HG03175 (cell line): ENCODE measurements at regions not wholly inside any gene's neighbourhood (a gene's known extent, or its start where the extent isn't known, plus 50 kb on each side); places are given as distances from the start of the nearest gene placed in this dataset.
A peak's percentile ranks its signal among the peaks of the same experiment; 100 is the strongest.
"Not testable (repeated sequence)": the region's sequence is repeated elsewhere in the genome, so short reads cannot be mapped to it uniquely, and the experiment has no call there.

Experiments
- ATAC-seq: cut with Tn5 transposase; IDR thresholded peaks from one replicate; pipeline ENCODE4 v1.9.1; 2021; ENCODE audit warnings: mild to moderate bottlenecking, moderate library complexity; ENCODE audit not compliant: unreplicated experiment

DNA sequence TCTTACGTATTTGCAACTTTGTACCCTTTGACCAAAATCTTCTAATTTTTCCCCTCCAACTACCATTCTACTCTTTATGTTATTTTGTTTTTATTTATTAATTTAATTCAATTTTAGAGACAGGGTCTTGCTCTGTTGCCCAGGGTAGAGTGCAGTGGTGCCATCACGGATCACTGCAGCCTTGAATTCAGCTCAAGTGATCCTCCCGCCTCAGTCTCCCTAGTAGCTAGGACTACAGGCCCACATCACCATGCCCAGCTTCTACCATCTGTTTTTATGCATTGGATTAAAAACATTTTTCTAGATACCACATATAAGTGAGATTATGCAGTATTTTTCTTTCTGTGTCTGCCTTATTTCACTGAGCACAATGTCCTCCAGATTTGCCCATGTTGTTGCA is 2912.5 kb downstream of the RPIA start:
- ATAC-seq: not testable (repeated sequence)

DNA sequence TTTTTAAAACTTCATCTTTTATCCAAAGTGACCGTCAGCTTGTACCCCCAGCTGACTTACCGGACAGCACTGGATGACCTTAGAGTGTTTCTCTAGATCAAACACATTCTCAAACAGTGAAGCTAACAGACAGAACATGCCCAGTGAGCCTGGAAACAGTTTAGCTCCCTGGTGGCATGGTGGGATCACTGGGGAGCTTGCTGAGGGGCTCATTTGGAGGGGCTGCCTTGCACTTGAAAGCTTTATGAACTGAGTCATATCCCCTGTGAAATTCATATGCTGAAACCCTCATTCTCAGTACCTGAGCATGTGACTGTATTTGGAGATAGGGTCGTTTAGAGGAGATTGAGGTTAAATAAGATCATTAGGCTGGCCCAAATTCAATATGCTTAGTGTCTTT is 2913.2 kb downstream of the RPIA start:
- ATAC-seq: not testable (repeated sequence)

DNA sequence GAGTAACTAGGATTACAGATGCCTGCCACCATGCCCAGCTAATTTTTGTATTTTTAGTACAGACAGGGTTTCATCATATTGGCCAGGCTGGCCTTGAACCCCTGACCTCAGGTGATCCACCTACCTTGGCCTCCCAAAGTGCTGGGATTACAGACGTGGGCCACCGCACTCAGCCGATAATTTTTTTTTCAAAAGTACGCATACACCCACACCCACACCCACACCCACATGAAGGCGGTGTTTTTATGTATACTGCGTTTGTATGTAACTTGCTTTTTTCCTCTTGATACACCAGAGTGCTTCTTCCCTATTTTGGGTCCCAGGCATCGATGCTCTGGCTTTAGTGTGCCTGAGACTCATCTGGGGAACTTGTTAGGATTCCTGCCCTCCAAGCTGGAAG is 2932.3 kb downstream of the RPIA start:
- ATAC-seq: not testable (repeated sequence)

DNA sequence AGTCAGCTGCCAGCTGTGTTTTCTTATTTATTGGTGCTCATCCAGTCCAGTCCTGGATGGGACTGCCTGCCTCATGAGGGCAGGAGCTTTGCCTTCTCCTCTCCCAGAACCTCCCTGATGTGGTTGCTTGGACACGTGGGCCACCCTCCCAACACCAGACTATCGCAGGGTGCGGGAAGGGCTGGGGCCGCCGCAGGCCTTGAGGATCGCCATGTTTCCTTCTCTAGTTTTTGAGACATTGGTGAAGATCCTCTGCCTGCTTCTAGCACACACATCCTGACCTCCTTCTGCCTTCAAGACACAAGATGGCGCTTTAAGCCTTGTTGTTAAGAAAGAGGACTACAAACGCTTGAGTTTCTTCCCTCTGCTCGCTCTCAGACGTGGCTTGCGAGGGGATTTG is 2937.0 kb downstream of the RPIA start:
- not testable (repeated sequence) for ATAC-seq

DNA sequence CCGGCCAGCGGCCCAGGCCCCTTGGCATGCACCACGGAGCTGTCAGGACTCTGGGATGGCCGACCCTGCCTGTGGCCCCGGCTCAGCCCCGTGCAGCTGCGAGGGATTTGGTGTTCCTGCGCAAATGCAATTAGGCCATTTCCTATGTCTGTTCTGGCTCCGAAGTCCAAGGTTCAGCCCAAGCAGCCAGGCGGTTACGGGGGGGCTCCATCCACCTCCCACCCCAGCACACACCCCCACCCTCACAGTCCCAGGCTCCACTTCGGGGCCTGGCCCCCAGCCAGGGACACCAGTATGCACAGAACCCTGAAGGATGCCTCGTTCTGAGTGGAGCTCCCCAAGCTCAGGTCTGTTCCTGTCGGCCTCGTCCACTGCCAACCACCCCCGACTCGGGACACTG is 2965.7 kb downstream of the RPIA start:
- ATAC-seq: not testable (repeated sequence)

DNA sequence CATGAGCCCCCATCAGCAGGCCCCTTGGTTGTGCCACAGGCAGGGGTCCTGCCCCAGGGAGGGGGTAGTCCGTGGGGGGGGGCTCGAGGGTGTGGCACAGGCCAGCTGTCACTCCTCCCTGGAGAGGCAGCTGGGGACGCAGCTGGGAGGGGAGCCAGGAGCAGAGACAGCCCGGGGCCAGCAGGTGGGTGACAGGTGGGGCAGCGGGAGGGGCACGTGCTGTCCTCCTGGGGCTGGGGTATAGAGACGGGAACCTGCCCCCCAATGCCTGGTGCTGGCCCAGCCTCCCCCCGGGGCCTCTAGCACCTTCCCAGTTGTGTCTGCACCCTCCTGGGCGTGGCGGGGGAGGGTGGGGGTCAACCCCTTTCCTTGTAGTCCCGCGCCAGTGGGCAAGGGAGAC is 2966.9 kb downstream of the RPIA start:
- ATAC-seq: not testable (repeated sequence)

DNA sequence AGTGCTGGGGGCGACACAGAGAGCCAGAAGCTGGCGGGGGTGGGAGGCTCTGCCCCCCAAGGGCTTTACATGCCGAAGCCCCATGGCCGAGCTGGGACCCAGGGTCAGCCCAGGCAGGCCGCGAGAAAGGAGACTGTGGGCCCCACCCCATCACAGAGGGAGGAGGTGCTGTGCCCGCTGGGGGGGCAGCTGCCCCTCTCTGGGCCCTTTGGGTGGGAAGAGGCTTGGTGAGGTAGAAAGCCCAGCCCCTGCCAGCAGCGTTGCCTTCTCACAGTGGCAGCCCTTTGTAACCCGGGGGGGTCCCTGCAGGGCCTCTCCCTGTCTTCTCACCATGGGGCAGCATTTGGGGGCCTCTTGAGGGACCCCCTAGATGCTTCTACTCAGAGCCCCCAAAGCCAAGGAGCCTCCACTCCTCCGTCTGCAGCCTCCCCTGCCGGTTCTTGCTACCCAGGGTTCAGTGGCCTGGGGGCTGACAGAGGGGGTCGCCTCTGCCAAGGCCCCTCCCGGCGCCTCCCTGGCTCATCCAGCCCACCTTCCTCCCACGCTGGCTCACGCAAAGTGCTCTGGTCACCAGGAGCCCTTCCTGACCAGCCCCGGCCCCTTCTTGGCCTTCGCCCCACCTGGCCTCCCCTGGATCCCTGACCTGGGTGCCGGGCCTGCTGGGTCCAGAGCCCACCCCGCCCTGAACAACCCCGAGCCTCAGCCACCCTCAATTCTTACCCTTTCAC is 2967.9 kb downstream of the RPIA start:
- ATAC-seq: not testable (repeated sequence)

DNA sequence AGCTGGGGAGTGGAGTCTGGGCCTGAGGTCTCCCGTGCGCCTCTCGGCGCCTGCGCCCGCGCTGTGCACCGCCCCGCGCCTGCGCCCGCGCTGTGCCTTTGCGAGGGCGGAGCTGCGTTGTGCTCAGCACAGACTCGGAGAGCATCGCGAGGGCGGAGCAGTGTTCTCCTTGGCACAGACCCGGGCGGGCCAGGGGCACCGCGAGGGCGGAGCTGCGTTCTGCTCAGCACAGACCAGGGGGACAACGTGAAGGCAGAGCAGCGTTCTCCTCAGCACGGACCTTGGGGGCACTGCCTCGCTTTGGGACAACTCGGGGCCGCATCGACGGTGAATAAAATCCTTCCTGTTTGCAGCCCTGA is 2968.4 kb downstream of the RPIA start:
- ATAC-seq: peak; percentile 79

DNA sequence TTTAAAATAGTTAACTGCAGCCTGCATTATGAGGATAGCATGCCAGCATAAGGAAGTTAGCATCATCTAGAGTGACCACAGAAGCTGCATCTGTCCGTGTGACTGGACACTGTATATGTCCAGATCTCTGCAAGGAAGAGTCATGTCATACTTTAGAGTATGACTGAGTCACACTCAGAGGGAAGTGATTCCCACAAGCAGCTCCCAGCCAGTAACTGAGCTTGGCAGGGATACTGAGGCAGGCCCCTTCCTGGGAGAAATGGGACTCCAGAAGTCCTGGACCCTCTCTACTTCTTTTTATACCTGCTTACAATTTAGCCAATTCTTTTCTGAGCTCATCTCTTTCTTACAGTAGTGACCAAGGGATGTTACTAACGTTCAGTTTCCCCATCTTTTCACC is 2975.9 kb downstream of the RPIA start:
- not testable (repeated sequence) for ATAC-seq

DNA sequence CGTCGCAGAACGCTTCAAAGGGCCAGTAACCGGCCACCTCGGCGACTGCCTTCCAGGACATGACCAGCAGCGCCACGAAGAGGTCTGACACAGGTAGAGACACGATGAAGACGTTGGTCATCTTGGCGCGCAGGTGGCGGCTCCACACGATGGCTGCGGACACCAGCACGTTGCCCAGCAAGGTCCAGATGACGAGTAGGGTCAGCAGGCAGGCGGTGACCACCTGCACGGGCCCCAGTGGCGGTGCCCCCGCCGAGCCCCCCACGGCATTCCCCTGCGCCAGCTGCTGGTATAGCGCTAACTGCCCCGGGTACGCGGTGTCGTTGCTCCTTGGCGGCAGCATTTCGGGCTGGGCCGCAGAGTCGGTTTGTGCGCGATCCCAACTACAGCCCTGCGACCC is 2994.1 kb downstream of the RPIA start:
- ATAC-seq: not testable (repeated sequence)

DNA sequence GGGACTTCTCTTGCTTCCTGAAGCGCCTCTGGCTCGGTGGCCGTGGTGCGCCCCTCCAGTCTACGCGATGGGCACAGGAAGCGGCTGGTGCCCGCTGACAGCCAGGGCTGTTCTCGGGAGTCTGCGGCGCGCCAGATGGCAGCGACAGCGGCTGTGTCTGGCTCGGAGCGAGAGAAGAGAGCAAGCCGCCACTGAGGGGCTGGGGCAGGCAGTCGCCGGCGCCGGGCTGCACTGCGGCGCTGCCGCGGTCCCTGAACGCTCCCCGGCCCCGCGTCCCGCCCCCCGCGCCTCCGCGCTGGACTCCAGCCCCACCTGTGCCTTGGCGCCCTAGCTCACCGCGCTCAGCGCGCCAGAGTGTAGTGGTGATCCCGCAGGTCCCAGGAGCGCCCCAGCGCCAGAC is 2994.6 kb downstream of the RPIA start:
- ATAC-seq: not testable (repeated sequence)
